ENCODE measurements at regions not wholly inside any gene's neighbourhood (a gene's known extent, or its start where the extent isn't known, plus 50 kb on each side); places are given as distances from the start of the nearest gene placed in this dataset.

- TF ChIP-seq CTCF (IDR thresholded peaks at IDR 0.05) (no peak), POLR2A (IDR thresholded peaks at IDR 0.05) (no peak)
These were observed 275.0 kb upstream of the C9orf72 start for GRCh38 chr9:27848315-27848714.
